HUES48 (cell line): ENCODE measurements at regions not wholly inside any gene's neighbourhood (a gene's known extent, or its start where the extent isn't known, plus 50 kb on each side); places are given as distances from the start of the nearest gene placed in this dataset.

ENCODE experiments used
- H3K27ac ChIP-seq: one replicate; pipeline ENCODE4 v1.7.0; 2013; ENCODE audit warnings: low read depth, low read length, inconsistent platforms
- H3K27me3 ChIP-seq: 2 replicates; pipeline ENCODE4 v1.6.1; 2013; ENCODE audit warnings: mild to moderate bottlenecking, low read length; ENCODE audit not compliant: control insufficient read depth, insufficient read depth
- H3K36me3 ChIP-seq: 2 replicates; pipeline ENCODE4 v1.6.1; 2013; ENCODE audit warnings: low read length; ENCODE audit not compliant: control insufficient read depth, insufficient read depth
- H3K4me1 ChIP-seq: 2 replicates; pipeline ENCODE4 v1.6.1; 2013; ENCODE audit warnings: mild to moderate bottlenecking, low read length; ENCODE audit not compliant: control insufficient read depth, insufficient read depth
- H3K4me3 ChIP-seq: 2 replicates; pipeline ENCODE4 v1.5.1; 2013; ENCODE audit warnings: mild to moderate bottlenecking, low read depth, low read length
- H3K9ac ChIP-seq: 2 replicates; pipeline ENCODE4 v1.6.1; 2013; ENCODE audit warnings: mild to moderate bottlenecking, low read depth, low read length, moderate library complexity
- H3K9me3 ChIP-seq: 2 replicates; pipeline ENCODE4 v1.6.1; 2013; ENCODE audit warnings: low read length; ENCODE audit not compliant: control insufficient read depth, insufficient read depth

GRCh38 chr20:55755411-55755810 is 249.9 kb downstream of the CBLN4 start:
- Histone ChIP-seq H3K27ac (no peak overlapping the region), H3K9ac (no peak overlapping the region), H3K36me3 (no peaks in the 10 kb centered on the region), H3K4me3 (no peak overlapping the region), H3K4me1 (no peaks in the 10 kb centered on the region), H3K27me3 (no peaks in the 10 kb centered on the region), H3K9me3 (peaks cover 4% of the 10 kb centered on the region; the same call in 1 of the 2 replicates)

GRCh38 chr20:55746723-55747122 is 258.6 kb downstream of the CBLN4 start:
- Histone ChIP-seq H3K9me3 (peaks cover 4% of the 10 kb centered on the region; the same call in 1 of the 2 replicates), H3K27me3 (no peaks in the 10 kb centered on the region)

GRCh38 chr20:55745840-55746239 is 259.5 kb downstream of the CBLN4 start:
- H3K9me3 ChIP-seq: peaks cover 4% of the 10 kb centered on the region; the same call in 1 of the 2 replicates
- no peaks in the 10 kb centered on the region for H3K36me3 ChIP-seq
- H3K4me1 ChIP-seq: no peaks in the 10 kb centered on the region
- H3K27ac ChIP-seq: no peak overlapping the region
- no peak overlapping the region for H3K9ac ChIP-seq
- no peak overlapping the region for H3K4me3 ChIP-seq
- no peaks in the 10 kb centered on the region for H3K27me3 ChIP-seq

More at GRCh38 chr20:55746723-55747122, 258.6 kb downstream of the CBLN4 start:
- H3K36me3 ChIP-seq: no peaks in the 10 kb centered on the region
- H3K9ac ChIP-seq: no peak overlapping the region
- no peaks in the 10 kb centered on the region for H3K4me1 ChIP-seq
- no peak overlapping the region for H3K27ac ChIP-seq
- no peak overlapping the region for H3K4me3 ChIP-seq

GRCh38 chr20:55744896-55745295 is 260.4 kb downstream of the CBLN4 start:
- Histone ChIP-seq H3K4me1 (no peaks in the 10 kb centered on the region), H3K4me3 (no peak overlapping the region), H3K36me3 (no peaks in the 10 kb centered on the region), H3K9ac (no peak overlapping the region), H3K9me3 (peaks cover 4% of the 10 kb centered on the region; the same call in 1 of the 2 replicates), H3K27me3 (no peaks in the 10 kb centered on the region), H3K27ac (no peak overlapping the region)

GRCh38 chr20:55741801-55742200 is 263.5 kb downstream of the CBLN4 start:
- no peak overlapping the region for H3K9ac ChIP-seq
- no peaks in the 10 kb centered on the region for H3K4me1 ChIP-seq
- 0 out of 2 replicates have a peak, but pooled peaks cover 2% of the 10 kb centered on the region for H3K9me3 ChIP-seq
- no peak overlapping the region for H3K27ac ChIP-seq
- no peaks in the 10 kb centered on the region for H3K36me3 ChIP-seq
- no peak overlapping the region for H3K4me3 ChIP-seq
- no peaks in the 10 kb centered on the region for H3K27me3 ChIP-seq

GRCh38 chr20:55740076-55740475 is 265.2 kb downstream of the CBLN4 start:
- H3K9ac ChIP-seq: no peak overlapping the region
- H3K27ac ChIP-seq: no peak overlapping the region
- H3K4me3 ChIP-seq: no peak overlapping the region
- H3K36me3 ChIP-seq: no peaks in the 10 kb centered on the region
- no peaks in the 10 kb centered on the region for H3K4me1 ChIP-seq
- no peaks in the 10 kb centered on the region for H3K27me3 ChIP-seq
- H3K9me3 ChIP-seq: 0 out of 2 replicates have a peak, but pooled peaks cover 2% of the 10 kb centered on the region

GRCh38 chr20:55730321-55730720 is 275.0 kb downstream of the CBLN4 start:
- Histone ChIP-seq H3K9ac (no peak overlapping the region), H3K4me1 (peaks cover 8% of the 10 kb centered on the region)

GRCh38 chr20:55714736-55715135 is 290.6 kb downstream of the CBLN4 start:
- Histone ChIP-seq H3K36me3 (no peaks in the 10 kb centered on the region), H3K9me3 (no peaks in the 10 kb centered on the region), H3K9ac (no peak overlapping the region), H3K4me3 (no peak overlapping the region), H3K27me3 (no peaks in the 10 kb centered on the region), H3K27ac (no peak overlapping the region), H3K4me1 (no peaks in the 10 kb centered on the region)

More at GRCh38 chr20:55730321-55730720, 275.0 kb downstream of the CBLN4 start:
- H3K9me3 ChIP-seq: no peaks in the 10 kb centered on the region
- no peak overlapping the region for H3K4me3 ChIP-seq
- no peaks in the 10 kb centered on the region for H3K27me3 ChIP-seq
- H3K36me3 ChIP-seq: no peaks in the 10 kb centered on the region
- H3K27ac ChIP-seq: no peak overlapping the region

GRCh38 chr20:55714082-55714481 is 291.2 kb downstream of the CBLN4 start:
- no peaks in the 10 kb centered on the region for H3K27me3 ChIP-seq
- H3K9ac ChIP-seq: no peak overlapping the region
- H3K9me3 ChIP-seq: no peaks in the 10 kb centered on the region
- H3K4me3 ChIP-seq: no peak overlapping the region
- H3K27ac ChIP-seq: no peak overlapping the region
- no peaks in the 10 kb centered on the region for H3K4me1 ChIP-seq
- H3K36me3 ChIP-seq: no peaks in the 10 kb centered on the region

- Histone ChIP-seq H3K4me3 (no peak overlapping the region), H3K27ac (no peak overlapping the region), H3K9me3 (no peaks in the 10 kb centered on the region), H3K27me3 (no peaks in the 10 kb centered on the region), H3K4me1 (no peaks in the 10 kb centered on the region), H3K9ac (no peak overlapping the region), H3K36me3 (no peaks in the 10 kb centered on the region)
Measured at GRCh38 chr20:55704458-55704857, 300.9 kb downstream of the CBLN4 start.

GRCh38 chr20:55701467-55701866 is 303.9 kb downstream of the CBLN4 start:
- Histone ChIP-seq H3K4me3 (no peak overlapping the region), H3K27me3 (no peaks in the 10 kb centered on the region), H3K36me3 (no peaks in the 10 kb centered on the region), H3K27ac (no peak overlapping the region), H3K9me3 (no peaks in the 10 kb centered on the region), H3K9ac (no peak overlapping the region), H3K4me1 (no peaks in the 10 kb centered on the region)

GRCh38 chr20:55696520-55696919 is 308.8 kb downstream of the CBLN4 start:
- H3K36me3 ChIP-seq: no peaks in the 10 kb centered on the region
- H3K4me3 ChIP-seq: no peak overlapping the region
- H3K9ac ChIP-seq: no peak overlapping the region
- no peaks in the 10 kb centered on the region for H3K4me1 ChIP-seq
- no peak overlapping the region for H3K27ac ChIP-seq
- no peaks in the 10 kb centered on the region for H3K9me3 ChIP-seq
- no peaks in the 10 kb centered on the region for H3K27me3 ChIP-seq
